CD4-positive, alpha-beta memory T cell (primary cell): ENCODE measurements at regions not wholly inside any gene's neighbourhood (a gene's known extent, or its start where the extent isn't known, plus 50 kb on each side); places are given as distances from the start of the nearest gene placed in this dataset.
A peak's percentile ranks its signal among the peaks of the same experiment; 100 is the strongest.

Source experiments
- CTCF ChIA-PET: fragments of 350-600 bp; sonication (Branson Sonifier 250); formaldehyde crosslinking; loops from one replicate; lab custom pipeline; 2021; ENCODE audit warnings: inconsistent platforms; ENCODE audit not compliant: partially characterized antibody; lab: Charles Lee
- POLR2A ChIA-PET: fragments of 350-600 bp; sonication (Branson Sonifier 250); formaldehyde crosslinking; loops from one replicate; lab custom pipeline; 2021; ENCODE audit not compliant: partially characterized antibody; lab: Charles Lee
- DNase-seq, 5 donors: peaks; one replicate each; pipeline versions ENCODE4 v3.0.0 to v3.0.0-alpha.2; 2020 to 2022; ENCODE audit warnings: mixed read lengths in 1 of 5
- H3K27ac ChIP-seq: one replicate; pipeline ENCODE4 v1.7.0; 2013; ENCODE audit warnings: low read depth, low read length
- H3K27me3 ChIP-seq: 2 replicates; pipeline ENCODE4 v1.7.0; 2013; ENCODE audit warnings: mild to moderate bottlenecking, low read length, moderate library complexity; ENCODE audit not compliant: insufficient read depth
- H3K36me3 ChIP-seq: 2 replicates; pipeline ENCODE4 v1.7.0; 2013; ENCODE audit warnings: mild to moderate bottlenecking, low read length, moderate library complexity; ENCODE audit not compliant: insufficient read depth
- H3K4me1 ChIP-seq: 2 replicates; pipeline ENCODE4 v1.7.0; 2013; ENCODE audit warnings: mild to moderate bottlenecking, low read length, moderate library complexity; ENCODE audit not compliant: insufficient read depth
- H3K4me3 ChIP-seq, 2 donors: one replicate each; pipeline ENCODE4 v1.7.0; 2013; ENCODE audit warnings: low read length in 2 of 2, mild to moderate bottlenecking in 1 of 2
- H3K9me3 ChIP-seq, 2 donors: one replicate each; pipeline ENCODE4 v1.7.0; 2013; ENCODE audit warnings: low read length in 2 of 2, control low read depth in 1 of 2; ENCODE audit not compliant: control insufficient read depth in 1 of 2
- H3K27ac Mint-ChIP-seq, 7 donors: one replicate each; pipeline ENCODE4 v1.8.0; 2020 to 2021; ENCODE audit warnings: mixed read lengths in 7 of 7, mild to moderate bottlenecking in 6 of 7, inconsistent platforms in 3 of 7, moderate library complexity in 3 of 7
- H3K27me3 Mint-ChIP-seq, 2 donors: one replicate each; pipeline ENCODE4 v1.8.0; 2020 to 2021; ENCODE audit warnings: mixed read lengths in 2 of 2
- H3K36me3 Mint-ChIP-seq, 2 donors: one replicate each; pipeline ENCODE4 v1.8.0; 2020 to 2021; ENCODE audit warnings: mixed read lengths in 2 of 2, inconsistent platforms in 1 of 2, mild to moderate bottlenecking in 1 of 2
- H3K4me1 Mint-ChIP-seq, 4 donors: one replicate each; pipeline ENCODE4 v1.8.0; 2020 to 2021; ENCODE audit warnings: mixed read lengths in 4 of 4, mild to moderate bottlenecking in 1 of 4
- H3K4me3 Mint-ChIP-seq, 8 donors: one replicate each; pipeline ENCODE4 v1.8.0; 2020 to 2021; ENCODE audit warnings: mixed read lengths in 8 of 8, mild to moderate bottlenecking in 7 of 8, moderate library complexity in 6 of 8, inconsistent platforms in 3 of 8
- H3K9me3 Mint-ChIP-seq, 8 donors: one replicate each; pipeline ENCODE4 v1.8.0; 2020 to 2021; ENCODE audit warnings: mixed read lengths in 8 of 8, mild to moderate bottlenecking in 5 of 8, inconsistent platforms in 3 of 8, moderate library complexity in 1 of 8
- intact Hi-C: fragments of 100-400 bp; cut with micrococcal nuclease; formaldehyde crosslinking; loops from one replicate; pipeline ENCODE4 v1.15.1; 2023

DNA sequence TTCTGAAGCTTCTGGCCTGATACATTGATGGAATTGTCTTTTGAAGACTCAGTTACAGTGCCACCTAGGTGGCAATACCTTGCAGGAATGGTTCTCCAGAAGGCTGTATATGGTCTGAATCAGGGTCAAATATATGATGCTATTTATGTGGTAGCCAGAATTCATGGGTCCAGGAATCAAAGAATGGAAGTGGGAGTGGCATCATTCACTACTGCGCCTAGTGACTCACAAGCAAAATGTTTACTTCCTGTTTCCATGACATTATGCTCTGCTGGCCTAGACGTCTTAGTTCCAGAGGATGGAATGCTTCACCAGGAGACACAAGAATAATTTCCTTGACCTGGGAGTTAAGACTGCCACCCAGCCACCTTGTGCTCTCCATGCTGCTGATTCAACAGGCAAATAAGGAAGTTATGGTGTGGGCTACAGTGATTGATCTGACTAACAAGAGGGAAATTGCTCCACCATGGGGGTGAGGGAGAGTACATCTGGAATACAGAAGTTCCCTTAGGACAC lies 491.8 kb downstream of the ETS1 start:
- H3K4me3 ChIP-seq = no peak overlapping the region
- no peak for DNase-seq
- Mint-ChIP-seq H3K4me3 (no peak overlapping the region), H3K36me3 (no peaks in the 10 kb centered on the region), H3K27me3 (no peaks in the 10 kb centered on the region), H3K27ac (peak overlapping the region in 1 of 7 donors; percentile 20), H3K9me3 (peaks cover 0 to 4% (median 2%) of the 10 kb centered on the region in 8 donors), H3K4me1 (peaks cover 3 to 12% (median 8%) of the 10 kb centered on the region in 4 donors)
- H3K27me3 ChIP-seq = no peaks in the 10 kb centered on the region
- no peaks in the 10 kb centered on the region for H3K36me3 ChIP-seq
- no peak overlapping the region for H3K27ac ChIP-seq
- ChIA-PET CTCF (interaction anchor here (1.1 to 2.6 kb wide), 4 partner anchors 9 to 62 kb away, joined by 3 to 10 read pairs (median 3); no protein-coding TSS in a partner anchor), POLR2A (no interaction called here)
- H3K9me3 ChIP-seq = no peaks in the 10 kb centered on the region
- intact Hi-C loops = no loop called here
- no peaks in the 10 kb centered on the region for H3K4me1 ChIP-seq

DNA sequence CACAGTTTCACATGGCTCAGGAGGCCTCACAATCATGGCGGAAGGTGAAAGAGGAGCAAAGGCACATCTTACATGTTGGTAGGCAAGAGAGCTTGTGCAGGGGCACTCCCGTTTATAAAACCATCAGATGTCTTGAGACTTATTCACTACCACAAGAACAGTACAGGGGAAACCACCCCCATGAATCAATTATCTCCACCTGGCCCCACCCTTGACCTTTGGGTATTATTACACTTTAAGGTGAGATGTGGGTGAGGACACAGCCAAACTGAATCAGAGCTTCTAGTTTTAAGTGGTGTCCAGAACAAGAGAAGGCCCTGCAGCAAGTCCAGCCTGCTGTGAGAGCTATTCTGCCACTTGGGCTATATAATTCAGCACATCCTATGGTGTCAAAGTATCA lies 493.7 kb downstream of the ETS1 start:
- ChIA-PET POLR2A (interaction anchor here (0.9 to 1.3 kb wide), 2 partner anchors 11 to 43 kb away, joined by 3 read pairs; no protein-coding TSS in a partner anchor), CTCF (interaction anchor here (1.1 to 1.9 kb wide), 2 partner anchors 40 to 64 kb away, joined by 4 read pairs; no protein-coding TSS in a partner anchor)
- Mint-ChIP-seq H3K36me3 (peaks cover 1 to 9% of the 10 kb centered on the region in 2 donors), H3K4me1 (peaks cover 3 to 12% (median 8%) of the 10 kb centered on the region in 4 donors), H3K9me3 (peaks cover 0 to 20% (median 16%) of the 10 kb centered on the region in 8 donors), H3K27me3 (no peaks in the 10 kb centered on the region), H3K27ac (no peak overlapping the region), H3K4me3 (no peak overlapping the region)
- Histone ChIP-seq H3K36me3 (no peaks in the 10 kb centered on the region), H3K4me3 (no peak overlapping the region), H3K4me1 (no peaks in the 10 kb centered on the region), H3K9me3 (peaks cover 0 to 7% of the 10 kb centered on the region in 2 donors), H3K27me3 (no peaks in the 10 kb centered on the region), H3K27ac (no peak overlapping the region)
- intact Hi-C loops = no loop called here
- DNase-seq = no peak

DNA sequence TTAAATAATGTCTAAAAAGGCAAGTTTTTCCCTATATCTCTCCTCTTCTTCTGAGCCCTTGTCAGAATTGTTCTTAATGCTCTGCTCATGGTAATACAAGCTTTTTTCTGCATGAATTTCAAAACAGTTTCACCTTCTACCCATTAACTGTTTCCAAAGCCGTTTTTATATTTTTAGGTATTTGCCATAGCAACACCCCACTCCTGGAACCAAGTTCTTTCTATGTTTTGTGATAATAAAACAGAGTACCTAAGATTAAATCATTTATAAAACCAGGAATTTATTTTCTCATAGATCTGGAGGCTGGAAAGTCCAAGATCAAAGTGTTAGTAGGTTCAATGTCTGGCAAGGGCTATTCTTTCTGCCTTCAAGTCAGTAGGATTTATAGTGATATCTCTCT lies 497.4 kb downstream of the ETS1 start:
- H3K4me3 Mint-ChIP-seq = peak overlapping the region in 1 of 8 donors; percentile 23
- ChIA-PET POLR2A (no interaction called here), CTCF (no interaction called here)
- Histone ChIP-seq H3K36me3 (no peaks in the 10 kb centered on the region), H3K27me3 (no peaks in the 10 kb centered on the region), H3K9me3 (peaks cover 0 to 7% of the 10 kb centered on the region in 2 donors), H3K27ac (no peak overlapping the region), H3K4me1 (peaks cover 19% of the 10 kb centered on the region), H3K4me3 (no peak overlapping the region)
- H3K27me3 Mint-ChIP-seq = no peaks in the 10 kb centered on the region
- intact Hi-C loops = loop anchor here (5.0 kb wide), 1 partner anchor 38 kb away; no protein-coding TSS in a partner anchor
- H3K9me3 Mint-ChIP-seq = peaks cover 0 to 20% (median 16%) of the 10 kb centered on the region in 8 donors
- peaks cover 15 to 25% (median 19%) of the 10 kb centered on the region in 4 donors for H3K4me1 Mint-ChIP-seq
- H3K36me3 Mint-ChIP-seq = peaks cover 1 to 9% of the 10 kb centered on the region in 2 donors
- H3K27ac Mint-ChIP-seq = no peak overlapping the region
- no peak for DNase-seq

DNA sequence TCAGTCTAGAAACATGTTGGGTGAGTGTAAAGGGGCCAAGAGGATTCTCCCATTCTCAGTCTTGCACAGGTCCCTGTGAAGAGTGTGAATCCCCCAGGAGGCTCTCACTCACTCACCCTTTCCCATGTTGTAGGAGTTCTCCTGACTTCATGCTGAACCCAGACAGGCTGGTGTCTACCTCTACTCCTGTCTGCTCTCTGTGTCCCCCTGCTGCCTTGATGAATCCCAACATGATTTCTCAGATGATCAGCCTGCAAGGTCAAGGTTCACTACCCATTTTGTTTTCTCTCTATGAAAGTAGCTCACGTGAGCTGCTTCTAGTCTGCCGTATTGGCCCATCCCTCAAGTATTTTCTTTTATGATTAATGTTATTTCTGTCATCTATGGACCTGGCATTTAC lies 500.6 kb downstream of the ETS1 start:
- peak in 1 of 5 donors; percentile 10 for DNase-seq
- no peaks in the 10 kb centered on the region for H3K27me3 ChIP-seq
- ChIA-PET POLR2A (interaction anchor here (0.7 to 4.4 kb wide), 6 partner anchors 35 to 57 kb away, joined by 3 to 33 read pairs (median 3); no protein-coding TSS in a partner anchor), CTCF (interaction anchor here (1.0 to 3.9 kb wide), 13 partner anchors 9 to 73 kb away, joined by 3 to 36 read pairs (median 4); no protein-coding TSS in a partner anchor)
- no peak overlapping the region for H3K27ac ChIP-seq
- Mint-ChIP-seq H3K9me3 (peaks cover 0 to 20% (median 16%) of the 10 kb centered on the region in 8 donors), H3K36me3 (peaks cover 1 to 9% of the 10 kb centered on the region in 2 donors), H3K4me3 (peak overlapping the region in 3 of 8 donors; percentile 31 to 53 (median 44)), H3K27me3 (no peaks in the 10 kb centered on the region), H3K4me1 (peaks cover 30 to 52% (median 41%) of the 10 kb centered on the region in 4 donors), H3K27ac (peak overlapping the region in 6 of 7 donors; percentile 8 to 68 (median 25))
- peaks cover 20% of the 10 kb centered on the region for H3K4me1 ChIP-seq
- H3K36me3 ChIP-seq = no peaks in the 10 kb centered on the region
- no peak overlapping the region for H3K4me3 ChIP-seq
- intact Hi-C loops = loop anchor here (1.0 to 5.0 kb wide), 3 partner anchors 34 to 55 kb away; no protein-coding TSS in a partner anchor
- peaks cover 0 to 7% of the 10 kb centered on the region in 2 donors for H3K9me3 ChIP-seq

DNA sequence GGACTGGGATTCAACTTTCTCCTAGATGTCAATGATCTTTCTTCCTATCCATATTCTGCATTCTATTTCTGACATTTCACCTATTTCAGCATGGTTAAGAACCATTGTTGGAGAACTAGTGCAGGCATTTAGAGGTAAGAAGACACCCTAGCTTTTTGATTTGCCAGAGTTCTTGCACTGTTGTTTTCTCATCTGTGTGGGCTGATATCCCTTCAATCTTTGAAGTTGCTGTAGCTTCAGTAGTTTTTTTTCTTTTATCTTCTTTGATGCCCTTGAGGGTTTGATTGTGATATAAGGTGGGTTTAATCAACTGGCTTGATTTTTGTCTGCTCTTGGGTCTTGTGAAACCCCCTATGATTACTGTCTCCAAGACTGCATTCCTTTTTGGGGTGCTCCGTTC lies 502.1 kb downstream of the ETS1 start:
- Histone ChIP-seq H3K4me1 (peaks cover 20% of the 10 kb centered on the region), H3K27ac (no peak overlapping the region), H3K27me3 (no peaks in the 10 kb centered on the region), H3K4me3 (no peak overlapping the region), H3K36me3 (no peaks in the 10 kb centered on the region), H3K9me3 (peaks cover 0 to 7% of the 10 kb centered on the region in 2 donors)
- POLR2A ChIA-PET = interaction anchor here (4.4 kb wide), 1 partner anchor 46 kb away, joined by 33 read pairs; no protein-coding TSS in a partner anchor
- Mint-ChIP-seq H3K27me3 (no peaks in the 10 kb centered on the region), H3K4me3 (peak overlapping the region in 6 of 8 donors; percentile 19 to 65 (median 46)), H3K36me3 (peaks cover 0 to 9% of the 10 kb centered on the region in 2 donors), H3K27ac (peak overlapping the region in 6 of 7 donors; percentile 34 to 79 (median 58)), H3K4me1 (peaks cover 30 to 65% (median 48%) of the 10 kb centered on the region in 4 donors), H3K9me3 (peaks cover 2 to 16% (median 13%) of the 10 kb centered on the region in 8 donors)
- intact Hi-C loops = loop anchor here (5.0 kb wide), 1 partner anchor 33 kb away; no protein-coding TSS in a partner anchor
- CTCF ChIA-PET = interaction anchor here (0.9 to 3.9 kb wide), 9 partner anchors 11 to 72 kb away, joined by 3 to 36 read pairs (median 4); no protein-coding TSS in a partner anchor
- no peak for DNase-seq

DNA sequence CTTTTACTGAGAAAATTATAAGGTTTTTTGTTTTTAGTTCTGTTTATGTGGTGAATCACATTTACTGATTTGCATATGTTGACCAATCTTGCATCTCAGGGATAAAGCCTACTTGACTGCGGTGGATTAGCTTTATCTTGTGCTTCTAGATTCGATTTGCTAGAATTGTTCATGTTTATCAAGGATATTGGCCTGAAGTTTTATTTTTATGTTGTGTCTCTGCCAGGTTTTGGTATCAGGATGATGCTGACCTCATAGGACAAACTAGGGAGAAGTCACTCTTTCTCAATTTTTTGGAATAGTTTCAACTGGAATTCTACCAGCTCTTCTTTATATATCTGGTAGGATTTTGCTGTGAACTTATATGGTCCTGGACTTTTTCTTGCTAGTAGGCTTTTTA lies 504.8 kb downstream of the ETS1 start:
- H3K27me3 Mint-ChIP-seq = no peaks in the 10 kb centered on the region
- Histone ChIP-seq H3K27me3 (no peaks in the 10 kb centered on the region), H3K9me3 (no peaks in the 10 kb centered on the region), H3K27ac (no peak overlapping the region), H3K4me3 (no peak overlapping the region), H3K4me1 (peaks cover 25% of the 10 kb centered on the region), H3K36me3 (no peaks in the 10 kb centered on the region)
- POLR2A ChIA-PET = interaction anchor here (1.3 kb wide), 1 partner anchor 11 kb away, joined by 3 read pairs; no protein-coding TSS in a partner anchor
- H3K9me3 Mint-ChIP-seq = peaks cover 0 to 11% (median 4%) of the 10 kb centered on the region in 8 donors
- no peak overlapping the region for H3K27ac Mint-ChIP-seq
- no peaks in the 10 kb centered on the region for H3K36me3 Mint-ChIP-seq
- H3K4me3 Mint-ChIP-seq = peak overlapping the region in 1 of 8 donors; percentile 16
- H3K4me1 Mint-ChIP-seq = peaks cover 36 to 77% (median 56%) of the 10 kb centered on the region in 4 donors
- CTCF ChIA-PET = interaction anchor here (1.0 to 1.8 kb wide), 5 partner anchors 10 to 74 kb away, joined by 3 to 6 read pairs (median 3); no protein-coding TSS in a partner anchor
- DNase-seq = no peak
- intact Hi-C loops = no loop called here

DNA sequence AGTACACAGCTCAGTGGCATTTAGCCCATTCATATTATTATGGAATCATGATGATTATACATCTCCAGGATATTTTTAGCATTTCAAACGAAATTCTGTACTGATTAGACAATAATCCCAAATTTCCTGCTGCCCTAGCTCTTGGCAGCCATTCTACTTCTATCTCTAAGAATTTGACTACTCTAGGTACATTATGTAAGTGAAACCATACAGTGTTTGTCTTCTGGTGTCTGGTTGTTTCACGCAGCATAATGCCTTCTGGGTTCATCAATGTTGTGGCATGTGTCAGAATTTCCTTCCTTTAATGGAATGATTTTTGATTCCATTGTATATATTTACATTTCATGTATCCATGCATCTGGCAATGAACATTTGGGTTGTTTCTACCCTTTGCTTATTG lies 517.7 kb downstream of the ETS1 start:
- Histone ChIP-seq H3K36me3 (no peaks in the 10 kb centered on the region), H3K4me1 (no peaks in the 10 kb centered on the region), H3K27ac (no peak overlapping the region), H3K27me3 (no peaks in the 10 kb centered on the region), H3K9me3 (no peaks in the 10 kb centered on the region), H3K4me3 (no peak overlapping the region)
- no peak overlapping the region for H3K27ac Mint-ChIP-seq
- DNase-seq = no peak
- intact Hi-C loops = no loop called here
- ChIA-PET POLR2A (interaction anchor here (0.6 kb wide), 1 partner anchor 30 kb away, joined by 3 read pairs; no protein-coding TSS in a partner anchor), CTCF (interaction anchor here (1.1 to 1.7 kb wide), 3 partner anchors 15 to 87 kb away, joined by 3 to 6 read pairs (median 3); no protein-coding TSS in a partner anchor)
- no peak overlapping the region for H3K4me3 Mint-ChIP-seq
- peaks cover 0 to 7% (median 0%) of the 10 kb centered on the region in 8 donors for H3K9me3 Mint-ChIP-seq
- peaks cover 4 to 19% (median 10%) of the 10 kb centered on the region in 4 donors for H3K4me1 Mint-ChIP-seq
- peaks cover 1 to 5% of the 10 kb centered on the region in 2 donors for H3K36me3 Mint-ChIP-seq
- no peaks in the 10 kb centered on the region for H3K27me3 Mint-ChIP-seq
